GM23338 (cell line): ENCODE measurements at regions not wholly inside any gene's neighbourhood (a gene's known extent, or its start where the extent isn't known, plus 50 kb on each side); places are given as distances from the start of the nearest gene placed in this dataset.

Experiments
- ATAC-seq: fragments of 200-7000 bp; cut with Tn5 transposase; 3 replicates; pipeline ENCODE4 v1.9.1; 2020
- DNase-seq: peaks from one replicate; pipeline ENCODE4 v3.0.0-alpha.2; 2015; ENCODE audit warnings: low spot score
- H2AFZ ChIP-seq: fragments of 200-600 bp; sonication (generic); 2 replicates; pipeline ENCODE4 v1.8.0; 2016; ENCODE audit warnings: antibody characterized with exemption, mild to moderate bottlenecking, moderate library complexity
- H3F3A ChIP-seq: fragments of 200-600 bp; sonication (generic); replicated peaks from 2 replicates; pipeline ENCODE4 v1.8.0; 2017; ENCODE audit warnings: antibody characterized with exemption, mixed run types, low read depth
- H3K27ac ChIP-seq: fragments of 200-600 bp; sonication (generic); 2 replicates; pipeline ENCODE4 v1.6.1; 2016; ENCODE audit warnings: low read depth
- H3K27me3 ChIP-seq: fragments of 200-600 bp; sonication (generic); 2 replicates; pipeline ENCODE4 v1.8.0; 2016; ENCODE audit warnings: mild to moderate bottlenecking, mixed run types, moderate library complexity; ENCODE audit not compliant: insufficient read depth
- H3K36me3 ChIP-seq: fragments of 200-600 bp; sonication (generic); 2 replicates; pipeline ENCODE4 v1.8.0; 2016; ENCODE audit warnings: mild to moderate bottlenecking; ENCODE audit not compliant: insufficient read depth
- H3K4me1 ChIP-seq: fragments of 200-600 bp; sonication (generic); 2 replicates; pipeline ENCODE4 v1.8.0; 2016; ENCODE audit warnings: mild to moderate bottlenecking, moderate library complexity; ENCODE audit not compliant: insufficient read depth
- H3K4me2 ChIP-seq: fragments of 200-600 bp; sonication (generic); 2 replicates; pipeline ENCODE4 v1.7.1; 2017; ENCODE audit warnings: mixed run types
- H3K4me3 ChIP-seq: fragments of 200-600 bp; sonication (generic); 2 replicates; pipeline ENCODE4 v1.6.1; 2016; ENCODE audit warnings: mixed run types
- H3K79me2 ChIP-seq: fragments of 200-600 bp; sonication (generic); replicated peaks from 2 replicates; pipeline ENCODE4 v1.8.0; 2017; ENCODE audit warnings: mild to moderate bottlenecking; ENCODE audit not compliant: insufficient read depth
- H3K9me2 ChIP-seq: fragments of 200-600 bp; sonication (generic); 2 replicates; pipeline ENCODE4 v1.8.0; 2017; ENCODE audit not compliant: insufficient read depth
- H4K20me1 ChIP-seq: fragments of 200-600 bp; sonication (generic); replicated peaks from 2 replicates; pipeline ENCODE4 v1.8.0; 2017; ENCODE audit warnings: mild to moderate bottlenecking; ENCODE audit not compliant: insufficient read depth
- H3K27ac Mint-ChIP-seq: 2 replicates; pipeline ENCODE4 v1.8.0; 2020; ENCODE audit warnings: inconsistent platforms, mild to moderate bottlenecking, moderate library complexity, mixed read lengths
- H3K27me3 Mint-ChIP-seq: 3 replicates; pipeline ENCODE4 v1.8.0; 2022; ENCODE audit warnings: low read depth, mild to moderate bottlenecking, moderate library complexity, mixed read lengths, inconsistent platforms; ENCODE audit not compliant: insufficient read depth, poor library complexity
- H3K36me3 Mint-ChIP-seq: 3 replicates; pipeline ENCODE4 v1.8.0; 2021; ENCODE audit warnings: low read depth, mild to moderate bottlenecking, inconsistent platforms, moderate library complexity, mixed read lengths
- H3K4me1 Mint-ChIP-seq: 3 replicates; pipeline ENCODE4 v1.8.0; 2020; ENCODE audit warnings: mild to moderate bottlenecking, inconsistent platforms, mixed read lengths
- H3K4me3 Mint-ChIP-seq: 3 replicates; pipeline ENCODE4 v1.8.0; 2021; ENCODE audit warnings: moderate library complexity, mild to moderate bottlenecking, inconsistent platforms, mixed read lengths
- H3K9me3 Mint-ChIP-seq: 3 replicates; pipeline ENCODE4 v1.8.0; 2020; ENCODE audit warnings: moderate library complexity, mild to moderate bottlenecking, inconsistent platforms, mixed read lengths
- CREB1 ChIP-seq: fragments of 250-450 bp; sonication (Bioruptor Pico); IDR thresholded peaks from 2 replicates; pipeline ENCODE4 v1.5.0; 2020; ENCODE audit warnings: low read depth, mild to moderate bottlenecking, moderate library complexity
- CTCF ChIP-seq, 2 experiments: fragments of 200-600 bp in 1 of 2; sonication (generic) in 1 of 2; conservative IDR thresholded peaks; 2 replicates each; pipeline versions ENCODE4 v1.5.1 to v1.6.1; 2016 to 2017; ENCODE audit warnings: antibody characterized with exemption in 2 of 2, low read depth in 2 of 2, mild to moderate bottlenecking in 2 of 2, moderate library complexity in 1 of 2
- ETS1 ChIP-seq: IDR thresholded peaks from 2 replicates; pipeline ENCODE4 v1.6.1; 2016; ENCODE audit warnings: antibody characterized with exemption
- EZH2 ChIP-seq: fragments of 200-600 bp; sonication (generic); IDR thresholded peaks from one replicate; pipeline ENCODE4 v1.8.0; 2017; ENCODE audit warnings: antibody characterized with exemption, mild to moderate bottlenecking, low read depth; ENCODE audit not compliant: unreplicated experiment
- EZH2phosphoT487 ChIP-seq: fragments of 200-600 bp; sonication (generic); IDR thresholded peaks from one replicate; pipeline ENCODE4 v1.8.1; 2018; ENCODE audit warnings: antibody characterized with exemption; ENCODE audit not compliant: unreplicated experiment
- JUNB ChIP-seq: IDR thresholded peaks from one replicate; pipeline ENCODE4 v1.6.1; 2016; ENCODE audit warnings: antibody characterized with exemption; ENCODE audit not compliant: unreplicated experiment
- NANOG ChIP-seq: IDR thresholded peaks from 2 replicates; pipeline ENCODE4 v1.6.1; 2016; ENCODE audit warnings: antibody characterized with exemption, borderline replicate concordance
- POLR2AphosphoS5 ChIP-seq: IDR thresholded peaks from 2 replicates; pipeline ENCODE4 v1.6.1; 2016; ENCODE audit warnings: antibody characterized with exemption, low read depth
- REST ChIP-seq: IDR thresholded peaks from one replicate; pipeline ENCODE4 v1.6.1; 2018; ENCODE audit warnings: antibody characterized with exemption; ENCODE audit not compliant: unreplicated experiment
- STAT1 ChIP-seq: IDR thresholded peaks from one replicate; pipeline ENCODE4 v1.6.1; 2016; ENCODE audit warnings: antibody characterized with exemption; ENCODE audit not compliant: unreplicated experiment
- ZNF114 ChIP-seq: fragments of 250-450 bp; sonication (Bioruptor Pico); IDR thresholded peaks from 2 replicates; pipeline ENCODE4 v1.5.0; 2020; ENCODE audit warnings: mild to moderate bottlenecking, moderate library complexity
- ZNF331 ChIP-seq: fragments of 250-450 bp; sonication (Bioruptor Pico); IDR thresholded peaks from 2 replicates; pipeline ENCODE4 v1.5.0; 2020; ENCODE audit warnings: low read depth, mild to moderate bottlenecking, moderate library complexity
- ZNF462 ChIP-seq: fragments of 250-450 bp; sonication (Bioruptor Pico); IDR thresholded peaks from 2 replicates; pipeline ENCODE4 v1.5.0; 2020; ENCODE audit warnings: mild to moderate bottlenecking, moderate library complexity

GRCh38 chr1:166390366-166391033 lies 223.7 kb upstream of the FAM78B start:
- ATAC-seq = no peak
- H3K9me3 Mint-ChIP-seq = no peaks in the 10 kb centered on the region
- no peak overlapping the region for H3K27ac Mint-ChIP-seq

More at GRCh38 chr1:166390366-166391033, 223.7 kb upstream of the FAM78B start:
- TF ChIP-seq ZNF331 (no peak), EZH2phosphoT487 (no peak), EZH2 (no peak), REST (no peak), STAT1 (no peak), ETS1 (no peak), NANOG (no peak), ZNF462 (CRISPR knock-in tag) (no peak), CREB1 (no peak), ZNF114 (CRISPR knock-in tag) (no peak), JUNB (no peak), POLR2AphosphoS5 (no peak), CTCF (conservative IDR thresholded peaks at IDR 0.05; ENCODE audit: low read depth in 2 of 2) (no peak)
- Mint-ChIP-seq H3K27me3 (no peaks in the 10 kb centered on the region), H3K36me3 (no peaks in the 10 kb centered on the region), H3K4me3 (no peak overlapping the region), H3K4me1 (peaks cover 11% of the 10 kb centered on the region)
- DNase-seq = no peak
- Histone ChIP-seq H3K9me2 (peaks cover 9% of the 10 kb centered on the region), H3K27ac (no peak overlapping the region), H2AFZ (peak overlapping the region; percentile 72), H4K20me1 (no peaks in the 10 kb centered on the region), H3K36me3 (no peaks in the 10 kb centered on the region), H3K4me1 (no peaks in the 10 kb centered on the region), H3K27me3 (no peaks in the 10 kb centered on the region), H3K79me2 (no peaks in the 10 kb centered on the region), H3F3A (no peaks in the 10 kb centered on the region), H3K4me3 (no peak overlapping the region), H3K4me2 (no peak overlapping the region)
